Natural killer cell (primary cell): ENCODE measurements at regions not wholly inside any gene's neighbourhood (a gene's known extent, or its start where the extent isn't known, plus 50 kb on each side); places are given as distances from the start of the nearest gene placed in this dataset.

Source experiments
- ATAC-seq, 3 donors: fragments of 150-1000 bp in 2 of 3; fragments of 200-7000 bp in 1 of 3; cut with Tn5 transposase; 1 replicate in 1 of 3; 2 replicates in 2 of 3; pipeline ENCODE4 v1.10.0; 2021; ENCODE audit warnings: mild to moderate bottlenecking in 2 of 3, moderate library complexity in 2 of 3
- DNase-seq, 2 donors: peaks; one replicate each; pipeline versions ENCODE4 v3.0.0 to v3.0.0-alpha.2; 2013 to 2021; ENCODE audit warnings: mixed read lengths in 1 of 2
- H3K27ac ChIP-seq: one replicate; pipeline ENCODE4 v1.5.1; 2013; ENCODE audit warnings: mild to moderate bottlenecking, low read length
- H3K27me3 ChIP-seq: one replicate; pipeline ENCODE4 v1.6.1; 2013; ENCODE audit warnings: low read length; ENCODE audit not compliant: control insufficient read depth, insufficient read depth
- H3K36me3 ChIP-seq: one replicate; pipeline ENCODE4 v1.6.1; 2013; ENCODE audit warnings: low read length; ENCODE audit not compliant: control insufficient read depth, insufficient read depth
- H3K4me1 ChIP-seq: one replicate; pipeline ENCODE4 v1.6.1; 2013; ENCODE audit warnings: low read length; ENCODE audit not compliant: control insufficient read depth, insufficient read depth
- H3K4me3 ChIP-seq: one replicate; pipeline ENCODE4 v1.5.1; 2013; ENCODE audit warnings: low read length
- H3K9me3 ChIP-seq: one replicate; pipeline ENCODE4 v1.6.1; 2013; ENCODE audit warnings: low read length; ENCODE audit not compliant: control insufficient read depth, insufficient read depth
- H3K27ac Mint-ChIP-seq, 2 donors: one replicate each; pipeline ENCODE4 v1.8.0; 2022; ENCODE audit warnings: mild to moderate bottlenecking in 2 of 2, mixed read lengths in 2 of 2, moderate library complexity in 1 of 2
- H3K27me3 Mint-ChIP-seq, 2 donors: one replicate each; pipeline ENCODE4 v1.8.0; 2022; ENCODE audit warnings: low read depth in 2 of 2, mixed read lengths in 2 of 2
- H3K36me3 Mint-ChIP-seq: one replicate; pipeline ENCODE4 v1.8.0; 2022; ENCODE audit warnings: mixed read lengths
- H3K4me1 Mint-ChIP-seq, 2 donors: one replicate each; pipeline ENCODE4 v1.8.0; 2022; ENCODE audit warnings: mixed read lengths in 2 of 2
- H3K4me3 Mint-ChIP-seq: one replicate; pipeline ENCODE4 v1.8.0; 2022; ENCODE audit warnings: mild to moderate bottlenecking, moderate library complexity, mixed read lengths
- H3K9me3 Mint-ChIP-seq, 2 donors: one replicate each; pipeline ENCODE4 v1.8.0; 2022; ENCODE audit warnings: mixed read lengths in 2 of 2
- WGBS: methylation state at CpG from one replicate; pipeline ENCODE4 v1.1.7; 2013; ENCODE audit warnings: missing lambda C conversion rate; ENCODE audit not compliant: insufficient coverage; 5-methylcytosine and 5-hydroxymethylcytosine counted together
- intact Hi-C: fragments of 100-400 bp; cut with micrococcal nuclease; formaldehyde crosslinking; loops from one replicate; pipeline ENCODE4 v1.14.2; 2022
- TF ChIP-seq, protein P1 (sequence below): fragments of 200-600 bp; IDR thresholded peaks from one replicate; pipeline ENCODE4 v1.8.0; 2022; ENCODE audit warnings: antibody characterized with exemption

DNA sequence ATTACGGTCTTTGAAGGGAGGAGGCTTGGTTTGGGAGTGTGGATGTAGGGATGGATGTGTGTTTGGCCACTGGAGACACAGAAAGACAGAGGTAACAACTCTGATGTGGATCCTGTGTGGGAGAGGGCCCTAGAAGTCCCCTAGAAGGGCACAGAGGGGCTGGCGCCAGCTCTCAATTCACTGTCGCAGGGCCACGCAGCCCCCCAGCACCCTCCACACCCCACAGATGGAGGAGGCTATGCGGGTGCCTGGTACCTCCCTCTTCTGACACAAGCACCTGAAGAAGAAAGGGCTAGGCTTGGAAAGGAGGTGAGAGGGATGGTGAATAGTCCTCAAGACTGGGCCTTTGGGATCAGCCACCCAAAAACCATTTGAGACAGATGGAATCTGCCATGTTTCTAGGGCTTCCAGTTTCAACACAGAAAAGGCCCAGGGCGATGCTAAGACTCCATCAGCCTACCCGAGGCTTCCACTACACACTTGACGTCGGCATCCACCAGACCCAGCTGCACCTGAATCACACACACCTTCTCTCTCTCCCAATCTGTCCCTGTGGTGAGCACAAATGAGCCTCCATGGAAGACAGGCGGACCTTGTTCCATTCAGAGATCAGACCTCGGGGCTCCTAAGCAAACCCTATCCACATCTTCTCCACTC lies 413.5 kb upstream of the HS6ST1 start:
- ATAC-seq (no peak), DNase-seq (no peak)
- Histone ChIP-seq H3K4me1 (peaks cover 29% of the 10 kb centered on the region), H3K27me3 (no peaks in the 10 kb centered on the region), H3K4me3 (no peak overlapping the region), H3K27ac (no peak overlapping the region), H3K9me3 (no peaks in the 10 kb centered on the region), H3K36me3 (no peaks in the 10 kb centered on the region)
- peaks cover 2% of the 10 kb centered on the region in 2 donors for H3K9me3 Mint-ChIP-seq
- TF ChIP-seq, protein P1, sequence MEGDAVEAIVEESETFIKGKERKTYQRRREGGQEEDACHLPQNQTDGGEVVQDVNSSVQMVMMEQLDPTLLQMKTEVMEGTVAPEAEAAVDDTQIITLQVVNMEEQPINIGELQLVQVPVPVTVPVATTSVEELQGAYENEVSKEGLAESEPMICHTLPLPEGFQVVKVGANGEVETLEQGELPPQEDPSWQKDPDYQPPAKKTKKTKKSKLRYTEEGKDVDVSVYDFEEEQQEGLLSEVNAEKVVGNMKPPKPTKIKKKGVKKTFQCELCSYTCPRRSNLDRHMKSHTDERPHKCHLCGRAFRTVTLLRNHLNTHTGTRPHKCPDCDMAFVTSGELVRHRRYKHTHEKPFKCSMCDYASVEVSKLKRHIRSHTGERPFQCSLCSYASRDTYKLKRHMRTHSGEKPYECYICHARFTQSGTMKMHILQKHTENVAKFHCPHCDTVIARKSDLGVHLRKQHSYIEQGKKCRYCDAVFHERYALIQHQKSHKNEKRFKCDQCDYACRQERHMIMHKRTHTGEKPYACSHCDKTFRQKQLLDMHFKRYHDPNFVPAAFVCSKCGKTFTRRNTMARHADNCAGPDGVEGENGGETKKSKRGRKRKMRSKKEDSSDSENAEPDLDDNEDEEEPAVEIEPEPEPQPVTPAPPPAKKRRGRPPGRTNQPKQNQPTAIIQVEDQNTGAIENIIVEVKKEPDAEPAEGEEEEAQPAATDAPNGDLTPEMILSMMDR, result no peak
- H3K27me3 Mint-ChIP-seq, result peaks cover 8 to 9% of the 10 kb centered on the region in 2 donors
- WGBS, result 91% methylated on average over 7 of the region's 11 CpGs
- H3K36me3 Mint-ChIP-seq, result peaks cover 6% of the 10 kb centered on the region
- H3K4me1 Mint-ChIP-seq, result peaks cover 12 to 33% of the 10 kb centered on the region in 2 donors
- no peak overlapping the region for H3K4me3 Mint-ChIP-seq
- intact Hi-C loops, result loop anchor here (10.0 kb wide), 2 partner anchors 1123 to 1603 kb away; no protein-coding TSS in a partner anchor
- no peak overlapping the region for H3K27ac Mint-ChIP-seq

- H3K9me3 ChIP-seq, result no peaks in the 10 kb centered on the region
- no peak overlapping the region for H3K27ac Mint-ChIP-seq
- no peak overlapping the region for H3K4me3 ChIP-seq
- ATAC-seq (no peak), DNase-seq (no peak)
- peaks cover 6% of the 10 kb centered on the region for H3K36me3 Mint-ChIP-seq
- intact Hi-C loops, result loop anchor here (10.0 kb wide), 2 partner anchors 1122 to 1602 kb away; no protein-coding TSS in a partner anchor
- TF ChIP-seq, protein P1, result no peak
- no peaks in the 10 kb centered on the region for H3K36me3 ChIP-seq
- H3K9me3 Mint-ChIP-seq, result peaks cover 2% of the 10 kb centered on the region in 2 donors
- peaks cover 8 to 9% of the 10 kb centered on the region in 2 donors for H3K27me3 Mint-ChIP-seq
- no peaks in the 10 kb centered on the region for H3K27me3 ChIP-seq
- WGBS, result 73% methylated on average over 4 of the region's 4 CpGs
- H3K4me3 Mint-ChIP-seq, result no peak overlapping the region
- no peak overlapping the region for H3K27ac ChIP-seq
- H3K4me1 Mint-ChIP-seq, result peaks cover 3 to 24% of the 10 kb centered on the region in 2 donors
- peaks cover 26% of the 10 kb centered on the region for H3K4me1 ChIP-seq
Observed at GRCh38 chr2:128732976-128733431, 414.3 kb upstream of the HS6ST1 start.

GRCh38 chr2:128733450-128733849 lies 414.8 kb upstream of the HS6ST1 start:
- Histone ChIP-seq H3K36me3 (no peaks in the 10 kb centered on the region), H3K27ac (no peak overlapping the region), H3K27me3 (no peaks in the 10 kb centered on the region), H3K4me3 (no peak overlapping the region), H3K9me3 (no peaks in the 10 kb centered on the region), H3K4me1 (peaks cover 26% of the 10 kb centered on the region)
- Mint-ChIP-seq H3K4me3 (no peak overlapping the region), H3K27ac (no peak overlapping the region), H3K4me1 (peaks cover 0 to 21% of the 10 kb centered on the region in 2 donors), H3K9me3 (peaks cover 2% of the 10 kb centered on the region in 2 donors), H3K27me3 (peaks cover 8 to 9% of the 10 kb centered on the region in 2 donors), H3K36me3 (peaks cover 6% of the 10 kb centered on the region)
- DNase-seq, result no peak
- TF ChIP-seq, protein P1, result no peak
- 85% methylated on average over 5 of the region's 5 CpGs for WGBS
- no peak for ATAC-seq
- intact Hi-C loops, result loop anchor here (10.0 kb wide), 2 partner anchors 1121 to 1601 kb away; no protein-coding TSS in a partner anchor
